ENCODE measurements at regions not wholly inside any gene's neighbourhood (a gene's known extent, or its start where the extent isn't known, plus 50 kb on each side); places are given as distances from the start of the nearest gene placed in this dataset.

- TF ChIP-seq HOXA7 (CRISPR knock-in tag; IDR thresholded peaks at IDR 0.05; ENCODE audit: borderline replicate concordance) (no peak), CTCF (tag by site-specific recombination; IDR thresholded peaks at IDR 0.05) (no peak), ZNF792 (tag by site-specific recombination; IDR thresholded peaks at IDR 0.05) (no peak), TSHZ1 (tag by site-specific recombination; IDR thresholded peaks at IDR 0.05; ENCODE audit: borderline replicate concordance) (no peak)
Observed at GRCh38 chr9:26166537-26166936, 488.3 kb upstream of the TUSC1 start.

Measured in HEK293 (cell line).